ENCODE measurements at regions not wholly inside any gene's neighbourhood (a gene's known extent, or its start where the extent isn't known, plus 50 kb on each side); places are given as distances from the start of the nearest gene placed in this dataset.
"Not testable (repeated sequence)": the region's sequence is repeated elsewhere in the genome, so short reads cannot be mapped to it uniquely, and the experiment has no call there.

DNA sequence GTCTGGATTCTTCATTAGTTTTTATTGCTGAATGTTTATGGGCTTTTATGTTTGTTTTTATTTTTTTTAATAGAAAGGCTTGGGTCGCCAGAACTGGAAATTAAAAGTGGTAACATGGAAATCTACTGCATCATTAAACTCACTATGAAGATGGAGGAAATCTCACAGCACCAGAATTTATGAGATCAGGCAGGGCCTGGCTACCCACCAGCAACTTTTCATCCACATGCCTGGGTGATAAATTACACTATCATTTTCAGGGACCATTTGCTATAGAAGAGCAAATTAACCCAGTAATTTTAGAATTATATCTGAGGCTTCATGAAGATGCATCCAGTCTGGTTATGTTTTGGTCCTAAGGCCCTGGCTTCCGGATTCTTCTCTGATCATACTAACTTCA lies 57.8 kb upstream of the PLCB4 start:
- no peaks in the 10 kb centered on the region for H3K4me1 Mint-ChIP-seq
- H3K9me3 Mint-ChIP-seq: no peaks in the 10 kb centered on the region
- no peaks in the 10 kb centered on the region for H3K27me3 Mint-ChIP-seq
- no peaks in the 10 kb centered on the region for H3K36me3 Mint-ChIP-seq (ENCODE audit: low read depth)
- H3K27ac Mint-ChIP-seq: no peak overlapping the region
- ChIA-PET POLR2A (no interaction called here), CTCF (no interaction called here)
- no peak for DNase-seq
- no peak overlapping the region for H3K4me3 Mint-ChIP-seq

DNA sequence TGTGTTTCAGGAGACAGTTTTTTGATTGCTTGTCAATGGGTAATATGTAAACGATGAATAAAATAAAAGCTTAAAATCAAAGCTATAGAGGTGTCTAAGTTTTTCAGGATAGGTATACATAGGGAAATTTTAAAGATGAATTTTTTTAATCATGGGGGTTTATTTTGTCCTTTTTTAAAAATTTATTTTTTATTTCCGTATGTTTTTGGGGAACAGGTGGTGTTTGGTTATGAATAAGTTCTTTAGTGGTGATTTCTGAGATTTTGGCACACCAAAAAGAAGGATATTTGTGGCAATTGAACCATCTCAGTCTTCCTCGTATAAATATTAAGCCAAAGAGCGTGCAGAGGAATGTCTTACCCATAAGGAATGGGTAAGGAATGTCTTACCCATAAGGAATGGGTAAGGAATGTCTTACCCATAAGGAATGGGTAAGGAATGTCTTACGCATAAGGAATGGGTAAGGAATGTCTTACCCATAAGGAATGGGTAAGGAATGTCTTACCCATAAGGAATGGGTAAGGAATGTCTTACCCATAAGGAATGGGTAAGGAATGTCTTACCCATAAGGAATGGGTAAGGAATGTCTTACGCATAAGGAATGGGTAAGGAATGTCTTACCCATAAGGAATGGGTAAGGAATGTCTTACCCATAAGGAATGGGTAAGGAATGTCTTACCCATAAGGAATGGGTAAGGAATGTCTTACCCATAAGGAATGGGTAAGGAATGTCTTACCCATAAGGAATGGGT lies 53.5 kb upstream of the PLCB4 start:
- H3K27me3 Mint-ChIP-seq; H3K36me3 Mint-ChIP-seq (ENCODE audit: low read depth); POLR2A ChIA-PET; H3K27ac Mint-ChIP-seq; H3K4me3 Mint-ChIP-seq; DNase-seq; H3K9me3 Mint-ChIP-seq; H3K4me1 Mint-ChIP-seq; CTCF ChIA-PET: not testable (repeated sequence)

GRCh38 chr20:9015984-9016324 lies 52.9 kb upstream of the PLCB4 start:
- H3K4me3 Mint-ChIP-seq: no peak overlapping the region
- no peaks in the 10 kb centered on the region for H3K9me3 Mint-ChIP-seq
- DNase-seq: no peak
- no peak overlapping the region for H3K27ac Mint-ChIP-seq
- no peaks in the 10 kb centered on the region for H3K4me1 Mint-ChIP-seq
- ChIA-PET CTCF (no interaction called here), POLR2A (no interaction called here)
- H3K36me3 Mint-ChIP-seq (ENCODE audit: low read depth): no peaks in the 10 kb centered on the region
- H3K27me3 Mint-ChIP-seq: no peaks in the 10 kb centered on the region

DNA sequence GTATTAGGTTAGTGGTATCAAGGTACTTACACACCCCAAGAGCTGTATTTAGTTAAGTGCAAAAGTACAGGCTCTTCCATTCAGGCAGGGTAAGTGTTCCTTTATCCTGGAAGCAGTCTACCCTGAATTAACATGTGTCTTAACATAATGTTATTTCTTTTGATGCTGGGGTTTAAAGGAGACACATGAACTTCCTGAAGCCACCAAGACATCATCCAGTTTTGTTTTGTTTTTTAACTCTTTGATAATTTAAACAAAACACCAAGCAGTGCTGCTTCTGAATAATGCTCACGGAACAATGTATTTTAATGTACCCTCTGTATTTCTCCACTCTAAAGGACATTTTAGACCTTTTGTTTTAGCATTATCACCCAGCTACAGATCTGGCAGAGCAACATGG lies 50.5 kb upstream of the PLCB4 start:
- Mint-ChIP-seq H3K4me3 (no peak overlapping the region), H3K9me3 (no peaks in the 10 kb centered on the region), H3K4me1 (no peaks in the 10 kb centered on the region), H3K36me3 (ENCODE audit: low read depth) (no peaks in the 10 kb centered on the region), H3K27ac (no peak overlapping the region), H3K27me3 (no peaks in the 10 kb centered on the region)
- POLR2A ChIA-PET: no interaction called here
- CTCF ChIA-PET: interaction anchor here (0.7 kb wide), 1 partner anchor 51 kb away, joined by 3 read pairs; no protein-coding TSS in a partner anchor
- DNase-seq: no peak

All from activated CD4-positive, alpha-beta T cell treated with anti-CD3 and anti-CD28 coated beads, Interleukin-2, amount 10 ng/mL, durations not matched to agents 7 days and 5 days (primary cell).